IMR-90 (cell line): ENCODE measurements at regions not wholly inside any gene's neighbourhood (a gene's known extent, or its start where the extent isn't known, plus 50 kb on each side); places are given as distances from the start of the nearest gene placed in this dataset.

Source experiments
- BHLHE40 ChIP-seq: fragments of 150-350 bp; IDR thresholded peaks from 2 replicates; pipeline ENCODE4 v1.6.1; 2016; ENCODE audit warnings: mild to moderate bottlenecking, low read depth, low read length
- CEBPB ChIP-seq: IDR thresholded peaks from 2 replicates; pipeline ENCODE4 v1.6.1; 2012; ENCODE audit warnings: low read depth, low read length, improper control_type of control experiment
- MAZ ChIP-seq: IDR thresholded peaks from 2 replicates; pipeline ENCODE4 v1.6.1; 2012; ENCODE audit warnings: low read depth, mild to moderate bottlenecking, low read length, improper control_type of control experiment, moderate library complexity, borderline replicate concordance
- POLR2A ChIP-seq: IDR thresholded peaks from 2 replicates; pipeline ENCODE4 v1.6.1; 2012; ENCODE audit warnings: mild to moderate bottlenecking, low read depth, low read length
- RAD21 ChIP-seq: IDR thresholded peaks from 2 replicates; pipeline ENCODE4 v1.6.1; 2012; ENCODE audit warnings: low read length, improper control_type of control experiment
- TF ChIP-seq, protein P1 (sequence below): conservative IDR thresholded peaks from 2 replicates; pipeline ENCODE4 v1.5.1; 2012; ENCODE audit warnings: mild to moderate bottlenecking, low read depth, low read length, improper control_type of control experiment
- TF ChIP-seq, protein P2 (sequence below): fragments of 150-350 bp; IDR thresholded peaks from 2 replicates; pipeline ENCODE4 v1.6.1; 2016; ENCODE audit warnings: low read depth, mild to moderate bottlenecking, low read length, moderate library complexity, borderline replicate concordance

DNA sequence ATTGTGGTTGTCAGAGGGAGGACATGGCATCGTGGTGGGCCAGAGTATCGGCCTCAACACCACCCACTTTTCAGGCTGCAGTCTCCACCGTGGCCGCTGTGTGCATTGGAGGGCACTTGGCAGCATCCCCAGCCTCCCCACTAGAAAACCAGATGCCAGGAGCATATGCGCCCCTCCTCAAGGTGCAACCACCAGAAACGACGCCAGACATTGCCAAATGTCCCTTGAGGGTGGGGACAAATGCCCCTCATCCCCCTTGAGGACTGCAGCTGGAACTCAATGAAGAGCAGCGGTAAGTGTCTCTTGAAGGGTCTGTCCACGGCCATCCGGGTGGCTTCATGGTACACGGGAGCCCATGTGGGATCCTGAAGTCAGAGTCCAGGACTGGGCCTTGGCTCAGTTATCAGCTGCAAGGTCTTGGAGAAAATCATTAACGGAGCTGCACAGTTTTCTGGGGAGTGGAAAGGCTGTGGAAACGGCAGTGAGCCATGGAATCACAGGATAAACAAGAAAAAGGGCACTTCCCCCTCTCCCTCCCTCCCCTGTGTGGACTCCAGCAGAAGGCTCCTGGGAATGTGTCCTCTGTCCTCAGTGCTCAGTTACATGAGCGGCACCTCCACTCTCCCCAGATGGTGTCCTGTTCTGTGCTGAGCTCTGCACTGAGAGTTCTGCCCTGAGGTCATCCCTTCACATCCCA lies 324.4 kb upstream of the B3GAT1 start:
- TF ChIP-seq, protein P1, sequence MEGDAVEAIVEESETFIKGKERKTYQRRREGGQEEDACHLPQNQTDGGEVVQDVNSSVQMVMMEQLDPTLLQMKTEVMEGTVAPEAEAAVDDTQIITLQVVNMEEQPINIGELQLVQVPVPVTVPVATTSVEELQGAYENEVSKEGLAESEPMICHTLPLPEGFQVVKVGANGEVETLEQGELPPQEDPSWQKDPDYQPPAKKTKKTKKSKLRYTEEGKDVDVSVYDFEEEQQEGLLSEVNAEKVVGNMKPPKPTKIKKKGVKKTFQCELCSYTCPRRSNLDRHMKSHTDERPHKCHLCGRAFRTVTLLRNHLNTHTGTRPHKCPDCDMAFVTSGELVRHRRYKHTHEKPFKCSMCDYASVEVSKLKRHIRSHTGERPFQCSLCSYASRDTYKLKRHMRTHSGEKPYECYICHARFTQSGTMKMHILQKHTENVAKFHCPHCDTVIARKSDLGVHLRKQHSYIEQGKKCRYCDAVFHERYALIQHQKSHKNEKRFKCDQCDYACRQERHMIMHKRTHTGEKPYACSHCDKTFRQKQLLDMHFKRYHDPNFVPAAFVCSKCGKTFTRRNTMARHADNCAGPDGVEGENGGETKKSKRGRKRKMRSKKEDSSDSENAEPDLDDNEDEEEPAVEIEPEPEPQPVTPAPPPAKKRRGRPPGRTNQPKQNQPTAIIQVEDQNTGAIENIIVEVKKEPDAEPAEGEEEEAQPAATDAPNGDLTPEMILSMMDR, result no peak
- TF ChIP-seq POLR2A (no peak), BHLHE40 (no peak), RAD21 (no peak), MAZ (no peak), CEBPB (no peak)
- TF ChIP-seq, protein P2, sequence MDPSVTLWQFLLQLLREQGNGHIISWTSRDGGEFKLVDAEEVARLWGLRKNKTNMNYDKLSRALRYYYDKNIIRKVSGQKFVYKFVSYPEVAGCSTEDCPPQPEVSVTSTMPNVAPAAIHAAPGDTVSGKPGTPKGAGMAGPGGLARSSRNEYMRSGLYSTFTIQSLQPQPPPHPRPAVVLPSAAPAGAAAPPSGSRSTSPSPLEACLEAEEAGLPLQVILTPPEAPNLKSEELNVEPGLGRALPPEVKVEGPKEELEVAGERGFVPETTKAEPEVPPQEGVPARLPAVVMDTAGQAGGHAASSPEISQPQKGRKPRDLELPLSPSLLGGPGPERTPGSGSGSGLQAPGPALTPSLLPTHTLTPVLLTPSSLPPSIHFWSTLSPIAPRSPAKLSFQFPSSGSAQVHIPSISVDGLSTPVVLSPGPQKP, result no peak
